ENCODE measurements at regions not wholly inside any gene's neighbourhood (a gene's known extent, or its start where the extent isn't known, plus 50 kb on each side); places are given as distances from the start of the nearest gene placed in this dataset.

DNA sequence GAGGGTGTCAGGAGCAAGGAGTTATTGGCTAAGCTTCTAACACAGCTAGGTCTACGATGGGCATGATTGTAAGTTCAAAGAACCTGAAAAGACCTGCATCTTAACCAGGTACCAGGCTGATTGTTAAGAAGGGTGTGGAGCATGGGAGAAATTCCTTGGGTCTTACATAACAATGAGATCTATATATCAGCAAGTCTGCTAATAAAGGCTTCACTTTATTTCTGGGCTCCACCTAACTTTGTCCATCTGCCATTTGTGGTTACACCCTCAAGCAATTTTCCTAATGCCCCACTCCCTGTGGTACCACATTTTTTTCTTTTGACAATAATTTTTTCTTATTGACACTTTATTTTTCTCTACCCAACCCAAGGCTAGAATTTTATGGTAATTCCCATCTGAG is 223.5 kb upstream of the JAG1 start:
- H3K27ac ChIP-seq: no peak overlapping the region
- no peaks in the 10 kb centered on the region for H3K27me3 ChIP-seq
- H3K9me3 ChIP-seq (ENCODE audit: low read depth): no peaks in the 10 kb centered on the region
- peaks cover 11% of the 10 kb centered on the region for H3K4me1 ChIP-seq (ENCODE audit: low read depth)
- DNase-seq (ENCODE audit: low read depth in 1 of 2, low spot score in 1 of 2): no peak
- TF ChIP-seq, protein P1, sequence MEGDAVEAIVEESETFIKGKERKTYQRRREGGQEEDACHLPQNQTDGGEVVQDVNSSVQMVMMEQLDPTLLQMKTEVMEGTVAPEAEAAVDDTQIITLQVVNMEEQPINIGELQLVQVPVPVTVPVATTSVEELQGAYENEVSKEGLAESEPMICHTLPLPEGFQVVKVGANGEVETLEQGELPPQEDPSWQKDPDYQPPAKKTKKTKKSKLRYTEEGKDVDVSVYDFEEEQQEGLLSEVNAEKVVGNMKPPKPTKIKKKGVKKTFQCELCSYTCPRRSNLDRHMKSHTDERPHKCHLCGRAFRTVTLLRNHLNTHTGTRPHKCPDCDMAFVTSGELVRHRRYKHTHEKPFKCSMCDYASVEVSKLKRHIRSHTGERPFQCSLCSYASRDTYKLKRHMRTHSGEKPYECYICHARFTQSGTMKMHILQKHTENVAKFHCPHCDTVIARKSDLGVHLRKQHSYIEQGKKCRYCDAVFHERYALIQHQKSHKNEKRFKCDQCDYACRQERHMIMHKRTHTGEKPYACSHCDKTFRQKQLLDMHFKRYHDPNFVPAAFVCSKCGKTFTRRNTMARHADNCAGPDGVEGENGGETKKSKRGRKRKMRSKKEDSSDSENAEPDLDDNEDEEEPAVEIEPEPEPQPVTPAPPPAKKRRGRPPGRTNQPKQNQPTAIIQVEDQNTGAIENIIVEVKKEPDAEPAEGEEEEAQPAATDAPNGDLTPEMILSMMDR (IDR thresholded peaks at IDR 0.05; ENCODE audit: low read depth, low read length): no peak
- no peak overlapping the region for H3K4me3 ChIP-seq
- H3K36me3 ChIP-seq: no peaks in the 10 kb centered on the region

DNA sequence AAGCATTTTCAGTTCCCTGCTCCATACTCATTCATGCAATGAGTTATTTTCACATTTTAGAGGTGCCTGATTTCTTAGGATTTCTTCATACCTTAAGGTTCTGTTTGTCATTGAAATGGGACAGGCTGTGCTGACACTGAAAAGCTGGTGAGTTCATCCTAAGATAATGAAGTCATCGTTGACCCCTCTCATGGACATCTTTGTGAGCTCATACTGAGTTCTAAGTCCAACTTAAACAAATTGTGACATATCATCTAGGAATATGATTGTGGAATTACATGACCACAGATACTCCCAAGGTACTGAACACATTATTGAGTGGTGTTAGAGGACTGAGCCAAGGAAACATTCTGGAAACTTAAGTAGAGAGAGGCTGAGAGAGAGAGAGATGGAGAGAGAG is 224.8 kb upstream of the JAG1 start:
- Histone ChIP-seq H3K27me3 (no peaks in the 10 kb centered on the region), H3K4me1 (ENCODE audit: low read depth) (peaks cover 3% of the 10 kb centered on the region), H3K9me3 (ENCODE audit: low read depth) (no peaks in the 10 kb centered on the region), H3K36me3 (no peaks in the 10 kb centered on the region), H3K27ac (no peak overlapping the region), H3K4me3 (no peak overlapping the region)
- TF ChIP-seq, protein P1 (IDR thresholded peaks at IDR 0.05; ENCODE audit: low read depth, low read length): no peak
- DNase-seq (ENCODE audit: low read depth in 1 of 2, low spot score in 1 of 2): no peak

DNA sequence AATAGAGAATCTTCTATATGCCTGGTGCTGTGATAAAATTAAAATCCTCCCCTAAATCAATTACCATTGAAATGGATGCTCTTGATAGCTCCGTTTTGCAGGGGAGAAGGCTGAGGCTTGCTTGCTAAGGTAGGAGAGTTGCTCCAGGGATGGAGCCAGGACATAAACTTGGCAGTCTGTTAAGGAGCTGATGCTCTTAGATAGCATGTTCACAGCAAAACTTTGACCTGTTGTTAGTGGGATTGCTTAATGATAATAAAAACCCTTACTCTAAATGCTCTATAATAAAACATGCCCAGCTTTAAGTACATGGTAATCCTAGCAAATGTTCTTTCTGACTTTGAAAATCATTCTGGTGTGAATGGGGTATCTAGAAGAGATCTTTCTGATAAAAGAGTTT is 228.4 kb upstream of the JAG1 start:
- TF ChIP-seq, protein P1 (IDR thresholded peaks at IDR 0.05; ENCODE audit: low read depth, low read length): no peak
- Histone ChIP-seq H3K27me3 (no peaks in the 10 kb centered on the region), H3K36me3 (no peaks in the 10 kb centered on the region), H3K4me3 (no peak overlapping the region), H3K4me1 (ENCODE audit: low read depth) (no peaks in the 10 kb centered on the region), H3K27ac (no peak overlapping the region), H3K9me3 (ENCODE audit: low read depth) (no peaks in the 10 kb centered on the region)
- no peak for DNase-seq (ENCODE audit: low read depth in 1 of 2, low spot score in 1 of 2)

DNA sequence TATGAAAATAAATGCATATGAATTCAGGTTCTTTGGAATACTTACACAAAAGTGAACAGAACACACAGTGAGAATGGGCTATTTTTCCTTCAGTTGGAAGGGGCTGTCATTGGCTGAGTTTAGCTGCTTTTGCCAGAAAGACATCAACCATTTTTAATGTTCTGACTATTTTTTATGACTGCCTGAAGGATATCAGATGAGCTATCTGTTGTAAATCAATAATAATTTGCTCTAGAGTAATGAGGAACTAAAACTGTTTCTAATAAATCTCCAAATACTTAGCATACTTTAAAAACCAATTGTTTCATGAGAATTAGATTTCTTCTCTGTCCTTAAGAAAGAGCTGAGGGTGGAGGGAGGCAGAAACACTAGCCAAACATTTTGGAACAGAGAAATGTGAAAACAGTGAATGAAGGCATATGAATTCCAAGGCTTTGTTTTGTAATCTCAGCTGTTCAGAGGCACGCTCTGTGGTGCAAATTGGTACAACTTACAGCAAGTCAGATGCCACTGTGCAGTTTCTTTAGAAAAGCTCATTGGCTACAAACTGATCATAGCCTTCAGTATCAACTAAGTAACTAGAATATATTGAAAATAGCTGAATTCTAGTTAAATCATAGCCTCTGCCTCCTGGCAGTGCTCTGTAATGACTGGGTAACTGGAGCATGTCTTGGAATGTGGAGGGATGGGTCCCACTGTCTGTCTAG is 228.9 kb upstream of the JAG1 start:
- H3K4me3 ChIP-seq: no peak overlapping the region
- DNase-seq (ENCODE audit: low read depth in 1 of 2, low spot score in 1 of 2): peak in 1 of 2 donors; percentile 55
- no peaks in the 10 kb centered on the region for H3K36me3 ChIP-seq
- no peaks in the 10 kb centered on the region for H3K4me1 ChIP-seq (ENCODE audit: low read depth)
- TF ChIP-seq, protein P1 (IDR thresholded peaks at IDR 0.05; ENCODE audit: low read depth, low read length): no peak
- H3K27me3 ChIP-seq: no peaks in the 10 kb centered on the region
- no peak overlapping the region for H3K27ac ChIP-seq
- H3K9me3 ChIP-seq (ENCODE audit: low read depth): no peaks in the 10 kb centered on the region

DNA sequence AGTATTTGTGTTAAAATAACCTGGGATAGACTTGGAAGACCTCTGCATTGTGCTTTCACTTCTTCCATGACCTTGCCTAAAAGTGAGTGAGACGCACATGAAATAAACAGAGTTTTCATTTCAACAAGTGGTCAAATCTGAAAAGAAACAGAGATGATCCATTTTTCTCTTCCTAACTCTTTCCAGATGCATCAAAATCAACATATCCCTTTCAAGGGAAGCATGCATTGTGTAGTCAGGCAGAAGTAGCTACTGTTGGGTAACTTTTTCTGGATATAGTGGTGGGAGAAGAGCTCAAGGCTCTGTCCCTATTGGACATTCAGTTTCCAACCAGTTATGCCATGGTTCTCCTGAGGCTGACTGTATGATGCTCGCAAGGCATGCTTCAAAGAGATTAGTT is 233.0 kb upstream of the JAG1 start:
- no peaks in the 10 kb centered on the region for H3K27me3 ChIP-seq
- TF ChIP-seq, protein P1 (IDR thresholded peaks at IDR 0.05; ENCODE audit: low read depth, low read length): no peak
- H3K27ac ChIP-seq: no peak overlapping the region
- H3K36me3 ChIP-seq: no peaks in the 10 kb centered on the region
- H3K4me1 ChIP-seq (ENCODE audit: low read depth): no peaks in the 10 kb centered on the region
- no peak for DNase-seq (ENCODE audit: low read depth in 1 of 2, low spot score in 1 of 2)
- H3K4me3 ChIP-seq: no peak overlapping the region
- H3K9me3 ChIP-seq (ENCODE audit: low read depth): no peaks in the 10 kb centered on the region
